Lower leg skin (tissue), 4 donors: ENCODE measurements at regions not wholly inside any gene's neighbourhood (a gene's known extent, or its start where the extent isn't known, plus 50 kb on each side); places are given as distances from the start of the nearest gene placed in this dataset.

ENCODE experiments used
- DNase-seq, 2 donors: peaks; one replicate each; pipeline ENCODE4 v3.0.0-alpha.2; 2019; ENCODE audit warnings: low spot score in 2 of 2
- H3K4me3 ChIP-seq: fragments of 200-600 bp; sonication (generic); 2 replicates; pipeline ENCODE4 v1.5.1; 2017; ENCODE audit warnings: mild to moderate bottlenecking, low read depth; ENCODE audit not compliant: poor library complexity, severe bottlenecking
- POLR2A ChIP-seq, 2 donors: fragments of 450-650 bp; IDR thresholded peaks; one replicate each; pipeline ENCODE4 v1.6.1; 2016 to 2017; ENCODE audit warnings: antibody characterized with exemption in 2 of 2, mild to moderate bottlenecking in 1 of 2, moderate library complexity in 1 of 2
- WGBS, 2 donors: methylation state at CpG; one replicate each; pipeline ENCODE4 v1.1.5; 2018; 5-methylcytosine and 5-hydroxymethylcytosine counted together
- intact Hi-C: fragments of 100-400 bp; cut with DNase I; formaldehyde crosslinking; loops from one replicate; pipeline ENCODE4 v1.15.0; 2023; ENCODE audit warnings: low total_unique reads
- TF ChIP-seq, protein P1 (sequence below), 3 donors: fragments of 450-650 bp; IDR thresholded peaks; one replicate each; pipeline ENCODE4 v1.5.1; 2016; ENCODE audit warnings: antibody characterized with exemption in 3 of 3, mild to moderate bottlenecking in 3 of 3, moderate library complexity in 2 of 3

- WGBS, 2 donors = 54 to 58% methylated on average over 3 of the region's 3 CpGs
- TF ChIP-seq, protein P1, sequence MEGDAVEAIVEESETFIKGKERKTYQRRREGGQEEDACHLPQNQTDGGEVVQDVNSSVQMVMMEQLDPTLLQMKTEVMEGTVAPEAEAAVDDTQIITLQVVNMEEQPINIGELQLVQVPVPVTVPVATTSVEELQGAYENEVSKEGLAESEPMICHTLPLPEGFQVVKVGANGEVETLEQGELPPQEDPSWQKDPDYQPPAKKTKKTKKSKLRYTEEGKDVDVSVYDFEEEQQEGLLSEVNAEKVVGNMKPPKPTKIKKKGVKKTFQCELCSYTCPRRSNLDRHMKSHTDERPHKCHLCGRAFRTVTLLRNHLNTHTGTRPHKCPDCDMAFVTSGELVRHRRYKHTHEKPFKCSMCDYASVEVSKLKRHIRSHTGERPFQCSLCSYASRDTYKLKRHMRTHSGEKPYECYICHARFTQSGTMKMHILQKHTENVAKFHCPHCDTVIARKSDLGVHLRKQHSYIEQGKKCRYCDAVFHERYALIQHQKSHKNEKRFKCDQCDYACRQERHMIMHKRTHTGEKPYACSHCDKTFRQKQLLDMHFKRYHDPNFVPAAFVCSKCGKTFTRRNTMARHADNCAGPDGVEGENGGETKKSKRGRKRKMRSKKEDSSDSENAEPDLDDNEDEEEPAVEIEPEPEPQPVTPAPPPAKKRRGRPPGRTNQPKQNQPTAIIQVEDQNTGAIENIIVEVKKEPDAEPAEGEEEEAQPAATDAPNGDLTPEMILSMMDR (IDR thresholded peaks at IDR 0.05) = no peak
- no peak for TF ChIP-seq POLR2A (IDR thresholded peaks at IDR 0.05)
- DNase-seq = no peak
- intact Hi-C loops = no loop called here
- no peak overlapping the region for H3K4me3 ChIP-seq
Observed at GRCh38 chr1:194353121-194353520, 1166.7 kb upstream of the B3GALT2 start.

GRCh38 chr1:194347200-194347599 lies 1160.8 kb upstream of the B3GALT2 start:
- H3K4me3 ChIP-seq = no peak overlapping the region
- no peak for DNase-seq
- no peak for TF ChIP-seq POLR2A (IDR thresholded peaks at IDR 0.05)
- TF ChIP-seq, protein P1 (IDR thresholded peaks at IDR 0.05) = no peak
- intact Hi-C loops = no loop called here
- WGBS, 2 donors = 52 to 55% methylated on average over 2 of the region's 2 CpGs

DNA sequence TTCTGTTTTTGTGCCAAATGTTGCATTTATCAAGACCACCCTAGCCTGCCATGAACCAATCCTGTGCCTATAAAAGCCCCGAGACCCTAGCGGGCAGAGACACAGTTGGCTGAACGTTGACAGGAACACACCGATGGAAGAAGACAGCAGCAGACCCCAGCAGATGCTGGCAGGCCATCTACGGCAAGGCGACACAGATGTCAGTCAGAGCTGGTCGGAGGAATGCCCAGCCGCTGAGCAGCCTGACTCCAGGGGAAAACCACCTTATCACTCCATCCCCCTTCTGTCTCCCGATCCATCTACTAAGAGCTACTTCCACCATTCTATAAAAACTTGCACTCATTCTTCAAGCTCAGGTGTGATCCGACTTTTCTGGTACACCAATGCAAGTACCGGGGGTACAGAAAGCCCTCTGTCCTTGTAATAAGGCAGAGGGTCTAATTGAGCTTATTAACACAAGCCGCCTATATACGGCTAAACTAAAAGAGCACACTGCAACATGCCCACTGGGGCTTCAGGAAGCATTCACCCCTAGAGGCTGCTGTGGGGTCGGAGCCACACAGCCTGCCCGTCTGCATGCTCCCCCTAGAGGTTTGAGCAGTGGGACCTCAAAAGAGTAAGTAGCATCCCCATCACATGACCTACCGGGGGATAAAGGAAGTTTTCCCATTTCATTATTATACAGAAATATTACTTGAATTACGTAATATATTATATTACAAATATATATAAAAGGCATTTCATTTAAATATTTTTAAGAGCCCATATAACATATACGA lies 1156.3 kb upstream of the B3GALT2 start:
- WGBS, 2 donors = 83 to 88% methylated on average over 18 of the region's 18 CpGs
- TF ChIP-seq POLR2A (IDR thresholded peaks at IDR 0.05) = no peak
- TF ChIP-seq, protein P1 (IDR thresholded peaks at IDR 0.05) = no peak
- intact Hi-C loops = no loop called here
- no peak for DNase-seq
- no peak overlapping the region for H3K4me3 ChIP-seq

DNA sequence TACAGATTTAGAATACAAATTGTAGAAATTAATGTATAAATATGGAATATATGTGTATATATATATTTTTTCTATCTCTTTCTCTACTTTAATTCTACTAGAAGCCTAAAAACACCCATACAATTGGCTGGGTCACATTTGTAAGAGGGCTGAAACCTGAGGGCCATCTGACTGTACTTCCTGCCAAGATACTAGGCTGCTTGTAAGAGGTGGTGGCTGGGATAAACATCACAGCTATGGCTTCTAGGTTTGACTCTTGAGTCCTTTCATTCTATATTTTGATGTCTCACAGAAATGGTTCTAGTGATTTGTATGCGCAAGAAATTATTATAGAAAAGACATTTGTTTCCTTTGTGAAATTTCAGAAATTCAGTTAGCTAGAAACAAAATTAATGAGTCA lies 1155.2 kb upstream of the B3GALT2 start:
- DNase-seq = no peak
- no peak for TF ChIP-seq POLR2A (IDR thresholded peaks at IDR 0.05)
- TF ChIP-seq, protein P1 (IDR thresholded peaks at IDR 0.05) = no peak
- WGBS, 2 donors = 92 to 98% methylated on average over 1 of the region's 1 CpG
- intact Hi-C loops = no loop called here
- no peak overlapping the region for H3K4me3 ChIP-seq

DNA sequence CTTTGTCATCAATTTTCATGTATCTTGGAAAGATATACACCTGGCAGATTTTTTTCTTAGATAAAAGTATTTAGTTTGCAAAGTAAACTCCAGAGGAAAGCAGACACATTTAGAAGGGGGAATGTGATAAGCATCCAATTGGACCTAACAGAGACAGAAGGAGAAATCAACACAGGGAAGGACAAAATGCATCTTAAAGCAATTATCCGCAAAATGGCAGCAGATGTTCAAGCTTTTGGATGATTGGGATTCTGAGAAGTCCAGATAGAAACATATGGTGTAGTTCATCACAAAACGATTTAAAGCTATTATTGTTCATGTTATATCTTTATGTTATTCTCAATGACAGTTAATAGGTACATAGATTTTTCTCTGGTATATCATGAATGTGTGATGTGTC lies 1153.1 kb upstream of the B3GALT2 start:
- no peak overlapping the region for H3K4me3 ChIP-seq
- WGBS, 2 donors = 57 to 65% methylated on average over 2 of the region's 2 CpGs
- intact Hi-C loops = no loop called here
- TF ChIP-seq, protein P1 (IDR thresholded peaks at IDR 0.05) = no peak
- TF ChIP-seq POLR2A (IDR thresholded peaks at IDR 0.05) = no peak
- no peak for DNase-seq
